ENCODE measurements at regions not wholly inside any gene's neighbourhood (a gene's known extent, or its start where the extent isn't known, plus 50 kb on each side); places are given as distances from the start of the nearest gene placed in this dataset.
A peak's percentile ranks its signal among the peaks of the same experiment; 100 is the strongest.
"Not testable (repeated sequence)": the region's sequence is repeated elsewhere in the genome, so short reads cannot be mapped to it uniquely, and the experiment has no call there.

- H3K4me3 Mint-ChIP-seq: no peak overlapping the region
- no peaks in the 10 kb centered on the region for H3K36me3 Mint-ChIP-seq
- H3K9me3 Mint-ChIP-seq: no peaks in the 10 kb centered on the region
- peaks cover 14% of the 10 kb centered on the region for H3K27me3 Mint-ChIP-seq
- peaks cover 6% of the 10 kb centered on the region for H3K4me1 Mint-ChIP-seq (ENCODE audit: unreplicated experiment)
- DNase-seq (ENCODE audit: extremely low spot score, unreplicated experiment): peak; percentile 6
- H3K27ac Mint-ChIP-seq: no peak overlapping the region
- TF ChIP-seq, protein P1, sequence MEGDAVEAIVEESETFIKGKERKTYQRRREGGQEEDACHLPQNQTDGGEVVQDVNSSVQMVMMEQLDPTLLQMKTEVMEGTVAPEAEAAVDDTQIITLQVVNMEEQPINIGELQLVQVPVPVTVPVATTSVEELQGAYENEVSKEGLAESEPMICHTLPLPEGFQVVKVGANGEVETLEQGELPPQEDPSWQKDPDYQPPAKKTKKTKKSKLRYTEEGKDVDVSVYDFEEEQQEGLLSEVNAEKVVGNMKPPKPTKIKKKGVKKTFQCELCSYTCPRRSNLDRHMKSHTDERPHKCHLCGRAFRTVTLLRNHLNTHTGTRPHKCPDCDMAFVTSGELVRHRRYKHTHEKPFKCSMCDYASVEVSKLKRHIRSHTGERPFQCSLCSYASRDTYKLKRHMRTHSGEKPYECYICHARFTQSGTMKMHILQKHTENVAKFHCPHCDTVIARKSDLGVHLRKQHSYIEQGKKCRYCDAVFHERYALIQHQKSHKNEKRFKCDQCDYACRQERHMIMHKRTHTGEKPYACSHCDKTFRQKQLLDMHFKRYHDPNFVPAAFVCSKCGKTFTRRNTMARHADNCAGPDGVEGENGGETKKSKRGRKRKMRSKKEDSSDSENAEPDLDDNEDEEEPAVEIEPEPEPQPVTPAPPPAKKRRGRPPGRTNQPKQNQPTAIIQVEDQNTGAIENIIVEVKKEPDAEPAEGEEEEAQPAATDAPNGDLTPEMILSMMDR (conservative IDR thresholded peaks at IDR 0.05): no peak
Measured at GRCh38 chr11:116329354-116330090, 443.3 kb downstream of the BUD13 start.

- Mint-ChIP-seq H3K27ac (no peak overlapping the region), H3K27me3 (peaks cover 14% of the 10 kb centered on the region), H3K4me1 (ENCODE audit: unreplicated experiment) (peaks cover 6% of the 10 kb centered on the region), H3K9me3 (no peaks in the 10 kb centered on the region), H3K36me3 (no peaks in the 10 kb centered on the region), H3K4me3 (no peak overlapping the region)
- TF ChIP-seq, protein P1 (conservative IDR thresholded peaks at IDR 0.05): no peak
- DNase-seq (ENCODE audit: extremely low spot score, unreplicated experiment): no peak
Measured at GRCh38 chr11:116328851-116329250, 443.9 kb downstream of the BUD13 start.

GRCh38 chr11:116328391-116328790 lies 444.4 kb downstream of the BUD13 start:
- TF ChIP-seq, protein P1 (conservative IDR thresholded peaks at IDR 0.05): no peak
- peaks cover 6% of the 10 kb centered on the region for H3K4me1 Mint-ChIP-seq (ENCODE audit: unreplicated experiment)
- H3K27me3 Mint-ChIP-seq: peaks cover 14% of the 10 kb centered on the region
- no peak for DNase-seq (ENCODE audit: extremely low spot score, unreplicated experiment)
- no peaks in the 10 kb centered on the region for H3K9me3 Mint-ChIP-seq
- no peak overlapping the region for H3K4me3 Mint-ChIP-seq
- H3K36me3 Mint-ChIP-seq: no peaks in the 10 kb centered on the region
- H3K27ac Mint-ChIP-seq: no peak overlapping the region

GRCh38 chr11:116326146-116326545 lies 446.6 kb downstream of the BUD13 start:
- no peak overlapping the region for H3K4me3 Mint-ChIP-seq
- no peaks in the 10 kb centered on the region for H3K36me3 Mint-ChIP-seq
- no peak overlapping the region for H3K27ac Mint-ChIP-seq
- TF ChIP-seq, protein P1 (conservative IDR thresholded peaks at IDR 0.05): no peak
- no peaks in the 10 kb centered on the region for H3K4me1 Mint-ChIP-seq (ENCODE audit: unreplicated experiment)
- DNase-seq (ENCODE audit: extremely low spot score, unreplicated experiment): no peak
- peaks cover 14% of the 10 kb centered on the region for H3K27me3 Mint-ChIP-seq
- no peaks in the 10 kb centered on the region for H3K9me3 Mint-ChIP-seq

- Mint-ChIP-seq H3K4me1 (ENCODE audit: unreplicated experiment) (no peaks in the 10 kb centered on the region), H3K36me3 (no peaks in the 10 kb centered on the region), H3K9me3 (no peaks in the 10 kb centered on the region), H3K4me3 (no peak overlapping the region), H3K27me3 (peaks cover 14% of the 10 kb centered on the region), H3K27ac (no peak overlapping the region)
- no peak for DNase-seq (ENCODE audit: extremely low spot score, unreplicated experiment)
- TF ChIP-seq, protein P1 (conservative IDR thresholded peaks at IDR 0.05): no peak
Measured at GRCh38 chr11:116325247-116325646, 447.5 kb downstream of the BUD13 start.

GRCh38 chr11:116324077-116324476 lies 448.7 kb downstream of the BUD13 start:
- peaks cover 13% of the 10 kb centered on the region for H3K27me3 Mint-ChIP-seq
- H3K4me1 Mint-ChIP-seq (ENCODE audit: unreplicated experiment); H3K4me3 Mint-ChIP-seq; H3K36me3 Mint-ChIP-seq; DNase-seq (ENCODE audit: extremely low spot score, unreplicated experiment); H3K27ac Mint-ChIP-seq; H3K9me3 Mint-ChIP-seq: not testable (repeated sequence)

All from type B pancreatic cell (in vitro differentiated cells).